Calu3 (cell line): ENCODE measurements at regions not wholly inside any gene's neighbourhood (a gene's known extent, or its start where the extent isn't known, plus 50 kb on each side); places are given as distances from the start of the nearest gene placed in this dataset.
"Not testable (repeated sequence)": the region's sequence is repeated elsewhere in the genome, so short reads cannot be mapped to it uniquely, and the experiment has no call there.

Experiments used
- BruUV-seq: library from RNA; stranded (reverse); fragments of 400-500 nt; replicated peaks from 2 replicates; lab custom pipeline; 2021; lab: Mats Ljungman, UMichigan
- CTCF ChIA-PET: fragments of 300-600 bp; sonication (Branson Sonifier 250); formaldehyde crosslinking; loops from one replicate; lab custom pipeline; 2022; ENCODE audit warnings: antibody characterized with exemption; lab: Charles Lee
- DNase-seq: peaks from one replicate; pipeline ENCODE4 v3.0.0; 2022
- H3K27ac Mint-ChIP-seq: one replicate; pipeline ENCODE4 v1.8.0; 2022; ENCODE audit warnings: mixed read lengths; ENCODE audit not compliant: unreplicated experiment
- H3K27me3 Mint-ChIP-seq: one replicate; pipeline ENCODE4 v1.8.0; 2022; ENCODE audit warnings: mixed read lengths; ENCODE audit not compliant: unreplicated experiment
- H3K36me3 Mint-ChIP-seq: one replicate; pipeline ENCODE4 v1.8.0; 2022; ENCODE audit warnings: mild to moderate bottlenecking, moderate library complexity, mixed read lengths; ENCODE audit not compliant: insufficient read depth, unreplicated experiment
- H3K4me1 Mint-ChIP-seq: one replicate; pipeline ENCODE4 v1.8.0; 2022; ENCODE audit warnings: mild to moderate bottlenecking, low read depth, mixed read lengths; ENCODE audit not compliant: unreplicated experiment
- H3K4me3 Mint-ChIP-seq: one replicate; pipeline ENCODE4 v1.8.0; 2022; ENCODE audit warnings: mild to moderate bottlenecking, low read depth, moderate library complexity, mixed read lengths; ENCODE audit not compliant: unreplicated experiment
- H3K9me3 Mint-ChIP-seq: one replicate; pipeline ENCODE4 v1.8.0; 2022; ENCODE audit warnings: low read depth, mixed read lengths; ENCODE audit not compliant: unreplicated experiment
- intact Hi-C: fragments of 100-400 bp; cut with micrococcal nuclease; formaldehyde crosslinking; loops from one replicate; pipeline ENCODE4 v1.10.0; 2022; ENCODE audit not compliant: unreplicated experiment
- TF ChIP-seq, protein P1 (sequence below): fragments of 200-600 bp; IDR thresholded peaks from one replicate; pipeline ENCODE4 v1.8.0; 2022; ENCODE audit warnings: antibody characterized with exemption; ENCODE audit not compliant: unreplicated experiment

- BruUV-seq = no TSS peak
- CTCF ChIA-PET = no interaction called here
- TF ChIP-seq, protein P1, sequence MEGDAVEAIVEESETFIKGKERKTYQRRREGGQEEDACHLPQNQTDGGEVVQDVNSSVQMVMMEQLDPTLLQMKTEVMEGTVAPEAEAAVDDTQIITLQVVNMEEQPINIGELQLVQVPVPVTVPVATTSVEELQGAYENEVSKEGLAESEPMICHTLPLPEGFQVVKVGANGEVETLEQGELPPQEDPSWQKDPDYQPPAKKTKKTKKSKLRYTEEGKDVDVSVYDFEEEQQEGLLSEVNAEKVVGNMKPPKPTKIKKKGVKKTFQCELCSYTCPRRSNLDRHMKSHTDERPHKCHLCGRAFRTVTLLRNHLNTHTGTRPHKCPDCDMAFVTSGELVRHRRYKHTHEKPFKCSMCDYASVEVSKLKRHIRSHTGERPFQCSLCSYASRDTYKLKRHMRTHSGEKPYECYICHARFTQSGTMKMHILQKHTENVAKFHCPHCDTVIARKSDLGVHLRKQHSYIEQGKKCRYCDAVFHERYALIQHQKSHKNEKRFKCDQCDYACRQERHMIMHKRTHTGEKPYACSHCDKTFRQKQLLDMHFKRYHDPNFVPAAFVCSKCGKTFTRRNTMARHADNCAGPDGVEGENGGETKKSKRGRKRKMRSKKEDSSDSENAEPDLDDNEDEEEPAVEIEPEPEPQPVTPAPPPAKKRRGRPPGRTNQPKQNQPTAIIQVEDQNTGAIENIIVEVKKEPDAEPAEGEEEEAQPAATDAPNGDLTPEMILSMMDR = no peak
- intact Hi-C loops = no loop called here
- DNase-seq = no peak
- H3K4me1 Mint-ChIP-seq = no peaks in the 10 kb centered on the region
- no peak overlapping the region for H3K27ac Mint-ChIP-seq
- H3K27me3 Mint-ChIP-seq = no peaks in the 10 kb centered on the region
- no peaks in the 10 kb centered on the region for H3K9me3 Mint-ChIP-seq
- H3K4me3 Mint-ChIP-seq = no peak overlapping the region
- no peaks in the 10 kb centered on the region for H3K36me3 Mint-ChIP-seq
These were observed 2043.6 kb upstream of the C9orf72 start for GRCh38 chr9:29616844-29617243.

DNA sequence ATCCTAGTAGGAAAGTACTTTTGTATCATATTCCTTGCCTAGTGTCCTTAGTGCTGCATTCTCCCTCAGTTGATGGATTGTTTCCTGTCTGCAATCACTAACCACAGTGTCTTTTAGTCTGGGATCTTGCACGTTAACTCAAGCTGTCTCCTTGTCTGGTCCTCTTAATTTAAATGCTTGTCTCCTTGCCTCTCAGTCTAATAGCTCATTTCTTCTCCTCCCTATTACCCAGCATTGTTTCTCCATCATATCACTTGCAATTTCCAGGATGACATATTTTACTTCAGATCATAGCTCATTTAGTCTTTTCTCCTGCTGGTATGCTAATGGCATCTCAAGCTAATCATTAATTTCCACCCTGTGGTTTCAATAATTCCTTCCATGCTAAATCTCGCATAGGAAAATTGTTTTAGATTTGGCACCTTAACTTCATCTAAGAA lies 2052.0 kb upstream of the C9orf72 start:
- intact Hi-C loops = no loop called here
- Mint-ChIP-seq H3K4me1 (no peaks in the 10 kb centered on the region), H3K9me3 (no peaks in the 10 kb centered on the region), H3K4me3 (no peak overlapping the region), H3K36me3 (no peaks in the 10 kb centered on the region), H3K27ac (no peak overlapping the region), H3K27me3 (no peaks in the 10 kb centered on the region)
- CTCF ChIA-PET = no interaction called here
- no peak for DNase-seq
- TF ChIP-seq, protein P1 = no peak
- no TSS peak for BruUV-seq

DNA sequence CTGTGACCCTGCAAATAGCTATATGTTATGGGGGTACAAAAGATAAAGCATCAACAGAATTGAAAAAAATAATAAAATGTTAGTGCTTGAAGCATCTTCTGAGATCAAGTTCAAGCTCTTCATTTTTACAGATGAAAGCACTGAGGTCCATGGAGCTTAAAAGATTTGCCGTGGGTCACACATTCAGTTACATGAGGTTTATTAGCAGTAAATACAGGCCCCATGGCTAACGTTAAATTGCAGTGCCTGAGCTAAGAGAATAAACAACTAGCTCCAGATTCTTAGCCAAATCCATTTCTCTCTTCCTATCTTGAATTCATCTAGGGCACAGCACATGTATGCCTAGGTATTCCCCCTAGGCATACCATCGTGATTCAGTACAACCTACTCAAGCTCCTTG lies 2052.7 kb upstream of the C9orf72 start:
- H3K27ac Mint-ChIP-seq = no peak overlapping the region
- H3K4me1 Mint-ChIP-seq = no peaks in the 10 kb centered on the region
- H3K27me3 Mint-ChIP-seq = no peaks in the 10 kb centered on the region
- no peak for DNase-seq
- BruUV-seq = no TSS peak
- no peak overlapping the region for H3K4me3 Mint-ChIP-seq
- intact Hi-C loops = no loop called here
- CTCF ChIA-PET = no interaction called here
- TF ChIP-seq, protein P1 = no peak
- no peaks in the 10 kb centered on the region for H3K9me3 Mint-ChIP-seq
- no peaks in the 10 kb centered on the region for H3K36me3 Mint-ChIP-seq

GRCh38 chr9:29628856-29629255 lies 2055.6 kb upstream of the C9orf72 start:
- DNase-seq, H3K27ac Mint-ChIP-seq, H3K4me3 Mint-ChIP-seq, BruUV-seq, H3K9me3 Mint-ChIP-seq, H3K4me1 Mint-ChIP-seq, H3K36me3 Mint-ChIP-seq, H3K27me3 Mint-ChIP-seq, CTCF ChIA-PET, intact Hi-C loops: not testable (repeated sequence)

GRCh38 chr9:29637471-29638237 lies 2064.4 kb upstream of the C9orf72 start:
- H3K27me3 Mint-ChIP-seq = no peaks in the 10 kb centered on the region
- CTCF ChIA-PET = no interaction called here
- H3K36me3 Mint-ChIP-seq = no peaks in the 10 kb centered on the region
- no peaks in the 10 kb centered on the region for H3K4me1 Mint-ChIP-seq
- no peak overlapping the region for H3K4me3 Mint-ChIP-seq
- DNase-seq = no peak
- H3K27ac Mint-ChIP-seq = no peak overlapping the region
- intact Hi-C loops = no loop called here
- TF ChIP-seq, protein P1 = no peak
- no peaks in the 10 kb centered on the region for H3K9me3 Mint-ChIP-seq
- no TSS peak for BruUV-seq
